DOHH2 (cell line): ENCODE measurements at regions not wholly inside any gene's neighbourhood (a gene's known extent, or its start where the extent isn't known, plus 50 kb on each side); places are given as distances from the start of the nearest gene placed in this dataset.
"Not testable (repeated sequence)": the region's sequence is repeated elsewhere in the genome, so short reads cannot be mapped to it uniquely, and the experiment has no call there.

Source experiments
- H3F3A ChIP-seq: fragments of 200-600 bp; sonication (generic), shearing (Covaris generic); 2 replicates; pipeline ENCODE4 v1.6.0; 2016; ENCODE audit warnings: antibody characterized with exemption, mild to moderate bottlenecking; ENCODE audit not compliant: control insufficient read depth, insufficient read depth
- H3K27ac ChIP-seq: fragments of 200-600 bp; sonication (generic); 2 replicates; pipeline ENCODE4 v1.5.1; 2014; ENCODE audit warnings: low read depth, mild to moderate bottlenecking, low read length, moderate library complexity
- H3K27me3 ChIP-seq: fragments of 200-600 bp; sonication (generic); 2 replicates; pipeline ENCODE4 v1.6.1; 2014; ENCODE audit warnings: mild to moderate bottlenecking, low read length, mixed read lengths; ENCODE audit not compliant: control insufficient read depth
- H3K36me3 ChIP-seq: fragments of 200-600 bp; sonication (generic); 2 replicates; pipeline ENCODE4 v1.6.1; 2014; ENCODE audit warnings: mild to moderate bottlenecking, low read length, moderate library complexity, mixed read lengths; ENCODE audit not compliant: control insufficient read depth
- H3K4me1 ChIP-seq: fragments of 200-600 bp; sonication (generic); 2 replicates; pipeline ENCODE4 v1.6.1; 2014; ENCODE audit warnings: mild to moderate bottlenecking, low read length, mixed read lengths; ENCODE audit not compliant: control insufficient read depth
- H3K4me2 ChIP-seq: fragments of 200-600 bp; sonication (generic); 2 replicates; pipeline ENCODE4 v1.6.0; 2014; ENCODE audit warnings: mild to moderate bottlenecking, low read length, moderate library complexity
- H3K4me3 ChIP-seq: fragments of 200-600 bp; sonication (generic); 2 replicates; pipeline ENCODE4 v1.5.1; 2014; ENCODE audit warnings: mild to moderate bottlenecking, low read length, mixed read lengths
- H3K79me2 ChIP-seq: fragments of 200-600 bp; sonication (generic); 2 replicates; pipeline ENCODE4 v1.6.1; 2014; ENCODE audit warnings: mild to moderate bottlenecking, low read length, mixed read lengths; ENCODE audit not compliant: control insufficient read depth
- H3K9me2 ChIP-seq: fragments of 200-600 bp; sonication (generic); replicated peaks from 2 replicates; pipeline ENCODE4 v1.6.1; 2014; ENCODE audit warnings: mild to moderate bottlenecking, low read length, mixed read lengths; ENCODE audit not compliant: control insufficient read depth
- H3K9me3 ChIP-seq: fragments of 200-600 bp; sonication (generic); 2 replicates; pipeline ENCODE4 v1.6.1; 2014; ENCODE audit warnings: antibody characterized with exemption, low read length, mixed read lengths; ENCODE audit not compliant: control insufficient read depth, insufficient read depth
- H4K20me1 ChIP-seq: fragments of 200-600 bp; sonication (generic); 2 replicates; pipeline ENCODE4 v1.6.0; 2014; ENCODE audit warnings: low read depth, mild to moderate bottlenecking, antibody characterized with exemption, low read length, moderate library complexity; ENCODE audit not compliant: control insufficient read depth, insufficient read depth
- EZH2phosphoT487 ChIP-seq: fragments of 200-600 bp; sonication (generic); IDR thresholded peaks from 2 replicates; pipeline ENCODE4 v1.6.1; 2017; ENCODE audit warnings: borderline replicate concordance, mild to moderate bottlenecking, antibody characterized with exemption, low read length, moderate library complexity, mixed read lengths
- TF ChIP-seq, protein P1 (sequence below): fragments of 200-600 bp; sonication (generic); IDR thresholded peaks from one replicate; pipeline ENCODE4 v1.5.1; 2014; ENCODE audit warnings: antibody characterized with exemption, mild to moderate bottlenecking, low read depth, low read length; ENCODE audit not compliant: poor library complexity, severe bottlenecking

DNA sequence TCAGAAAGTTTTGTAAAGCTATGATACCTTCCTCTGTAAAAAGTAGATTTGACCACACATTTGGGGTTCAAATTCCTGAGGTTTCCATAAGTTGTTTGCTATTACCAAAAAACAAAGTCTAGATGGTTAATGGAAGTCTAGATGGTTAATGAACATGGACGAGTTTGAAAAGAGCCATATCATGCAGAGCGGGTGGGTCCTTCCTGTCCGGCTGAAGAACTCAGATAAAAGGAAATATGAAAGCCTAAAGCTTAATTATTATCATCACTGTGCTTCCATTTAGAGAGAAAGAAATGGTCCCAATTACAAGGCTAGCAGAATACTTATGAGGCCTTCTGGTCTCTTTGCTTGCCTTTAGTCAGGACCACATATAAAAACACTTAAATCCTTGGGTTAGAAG, 132.1 kb upstream of the SATB1 start:
- H3K36me3 ChIP-seq, result no peaks in the 10 kb centered on the region
- H4K20me1 ChIP-seq, result no peaks in the 10 kb centered on the region
- no peaks in the 10 kb centered on the region for H3F3A ChIP-seq
- H3K79me2 ChIP-seq, result no peaks in the 10 kb centered on the region
- no peak for TF ChIP-seq EZH2phosphoT487
- TF ChIP-seq, protein P1, sequence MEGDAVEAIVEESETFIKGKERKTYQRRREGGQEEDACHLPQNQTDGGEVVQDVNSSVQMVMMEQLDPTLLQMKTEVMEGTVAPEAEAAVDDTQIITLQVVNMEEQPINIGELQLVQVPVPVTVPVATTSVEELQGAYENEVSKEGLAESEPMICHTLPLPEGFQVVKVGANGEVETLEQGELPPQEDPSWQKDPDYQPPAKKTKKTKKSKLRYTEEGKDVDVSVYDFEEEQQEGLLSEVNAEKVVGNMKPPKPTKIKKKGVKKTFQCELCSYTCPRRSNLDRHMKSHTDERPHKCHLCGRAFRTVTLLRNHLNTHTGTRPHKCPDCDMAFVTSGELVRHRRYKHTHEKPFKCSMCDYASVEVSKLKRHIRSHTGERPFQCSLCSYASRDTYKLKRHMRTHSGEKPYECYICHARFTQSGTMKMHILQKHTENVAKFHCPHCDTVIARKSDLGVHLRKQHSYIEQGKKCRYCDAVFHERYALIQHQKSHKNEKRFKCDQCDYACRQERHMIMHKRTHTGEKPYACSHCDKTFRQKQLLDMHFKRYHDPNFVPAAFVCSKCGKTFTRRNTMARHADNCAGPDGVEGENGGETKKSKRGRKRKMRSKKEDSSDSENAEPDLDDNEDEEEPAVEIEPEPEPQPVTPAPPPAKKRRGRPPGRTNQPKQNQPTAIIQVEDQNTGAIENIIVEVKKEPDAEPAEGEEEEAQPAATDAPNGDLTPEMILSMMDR, result no peak
- H3K9me2 ChIP-seq, result no peaks in the 10 kb centered on the region
- peaks cover 3% of the 10 kb centered on the region; the same call in 1 of the 2 replicates for H3K4me1 ChIP-seq
- no peaks in the 10 kb centered on the region for H3K9me3 ChIP-seq
- H3K27me3 ChIP-seq, result 0 out of 2 replicates have a peak, but pooled peaks cover 3% of the 10 kb centered on the region
- no peak overlapping the region for H3K4me3 ChIP-seq
- H3K4me2 ChIP-seq, result no peak overlapping the region
- no peak overlapping the region for H3K27ac ChIP-seq

DNA sequence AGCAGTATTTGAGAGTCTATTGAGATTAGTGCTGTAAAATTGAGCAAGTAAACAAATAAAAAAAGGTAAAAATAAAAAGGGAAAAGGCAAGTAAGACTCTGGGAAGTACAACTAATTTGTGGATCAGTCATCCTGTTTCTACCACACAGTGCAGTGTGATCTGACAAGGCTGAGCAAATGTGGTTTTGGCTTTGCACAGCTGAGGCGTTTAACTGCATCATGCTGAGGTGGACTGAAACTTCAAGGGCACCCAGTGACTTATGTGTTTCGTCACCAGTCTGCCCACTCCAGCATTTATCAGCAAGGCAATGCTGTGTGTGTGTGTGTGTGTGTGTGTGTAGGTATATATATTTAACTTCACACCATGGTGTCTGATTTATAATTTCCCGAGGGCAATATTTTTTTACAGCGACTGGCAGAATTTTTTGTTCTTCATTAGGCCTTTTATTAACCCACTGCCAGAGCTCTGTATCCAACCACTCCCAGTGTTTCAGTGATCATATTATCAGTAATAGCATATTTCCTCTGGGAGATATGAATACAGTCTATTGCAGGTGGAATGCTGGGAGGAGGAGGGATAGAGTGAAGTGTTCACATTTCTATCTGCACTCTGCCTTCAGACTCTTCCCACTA, 131.5 kb upstream of the SATB1 start:
- H3K9me3 ChIP-seq, result no peaks in the 10 kb centered on the region
- H3K4me2 ChIP-seq, result no peak overlapping the region
- H3K27me3 ChIP-seq, result 0 out of 2 replicates have a peak, but pooled peaks cover 3% of the 10 kb centered on the region
- H3K36me3 ChIP-seq, result no peaks in the 10 kb centered on the region
- H3K4me3 ChIP-seq, result no peak overlapping the region
- no peak overlapping the region for H3K27ac ChIP-seq
- H3K9me2 ChIP-seq, result no peaks in the 10 kb centered on the region
- no peaks in the 10 kb centered on the region for H3F3A ChIP-seq
- no peaks in the 10 kb centered on the region for H3K79me2 ChIP-seq
- H3K4me1 ChIP-seq, result peaks cover 3% of the 10 kb centered on the region; the same call in 1 of the 2 replicates
- TF ChIP-seq, protein P1, result no peak
- TF ChIP-seq EZH2phosphoT487, result no peak
- no peaks in the 10 kb centered on the region for H4K20me1 ChIP-seq

DNA sequence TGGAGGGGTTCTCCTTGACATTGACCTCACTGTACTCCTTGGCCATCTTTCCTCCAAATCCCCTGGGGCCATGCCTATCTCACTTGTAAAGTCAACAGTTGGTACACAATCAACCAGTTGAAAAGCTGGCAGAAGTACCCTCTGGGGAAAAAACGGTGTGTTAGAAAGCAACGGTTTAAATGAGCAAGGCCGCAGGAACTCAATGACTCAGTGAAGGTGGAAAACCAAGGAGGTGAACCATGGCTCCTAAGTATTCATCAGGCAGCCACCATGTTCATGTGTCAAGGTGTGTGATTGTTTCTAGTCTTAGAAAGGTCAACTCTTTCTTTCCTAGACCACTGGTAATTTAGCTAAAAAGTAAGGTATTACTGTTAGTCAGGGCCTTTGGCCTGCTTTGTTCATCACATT, 130.9 kb upstream of the SATB1 start:
- Histone ChIP-seq H3K9me3 (no peaks in the 10 kb centered on the region), H3F3A (no peaks in the 10 kb centered on the region), H3K4me3 (no peak overlapping the region), H3K4me2 (no peak overlapping the region), H3K27me3 (0 out of 2 replicates have a peak, but pooled peaks cover 3% of the 10 kb centered on the region), H4K20me1 (no peaks in the 10 kb centered on the region), H3K79me2 (no peaks in the 10 kb centered on the region), H3K9me2 (no peaks in the 10 kb centered on the region), H3K4me1 (peaks cover 3% of the 10 kb centered on the region; the same call in 1 of the 2 replicates), H3K36me3 (no peaks in the 10 kb centered on the region), H3K27ac (no peak overlapping the region)
- TF ChIP-seq EZH2phosphoT487, result no peak
- TF ChIP-seq, protein P1, result no peak

DNA sequence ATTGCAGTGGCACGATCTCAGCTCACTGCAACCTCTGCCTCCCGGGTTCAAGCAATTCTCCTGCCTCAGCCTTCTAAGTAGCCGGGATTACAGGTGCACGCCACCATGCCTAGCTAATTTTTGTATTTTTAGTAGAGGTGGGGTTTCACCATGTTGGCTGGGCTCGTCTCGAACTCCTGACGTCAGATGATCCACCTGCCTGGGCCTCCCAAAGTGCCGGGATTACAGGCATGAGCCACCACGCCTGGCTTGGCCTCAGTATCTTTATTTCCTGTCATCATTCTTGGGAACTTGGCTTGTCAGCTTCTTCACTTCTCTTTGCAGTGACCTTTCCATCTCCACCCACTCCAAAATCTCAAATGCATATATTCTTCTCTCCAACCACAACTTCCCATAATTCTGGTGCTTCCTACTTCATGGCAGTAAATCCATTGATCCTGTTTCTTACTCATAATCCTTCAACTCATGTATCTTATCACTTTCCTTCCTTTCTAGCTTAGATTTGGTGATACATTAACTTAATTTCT, 127.5 kb upstream of the SATB1 start:
- not testable (repeated sequence) for H3K27me3 ChIP-seq, H3K4me1 ChIP-seq, H3K27ac ChIP-seq, H3K9me2 ChIP-seq, H3K4me2 ChIP-seq, H4K20me1 ChIP-seq, H3K4me3 ChIP-seq, H3K9me3 ChIP-seq, H3K36me3 ChIP-seq, H3F3A ChIP-seq, H3K79me2 ChIP-seq
